ENCODE measurements at regions not wholly inside any gene's neighbourhood (a gene's known extent, or its start where the extent isn't known, plus 50 kb on each side); places are given as distances from the start of the nearest gene placed in this dataset.

DNA sequence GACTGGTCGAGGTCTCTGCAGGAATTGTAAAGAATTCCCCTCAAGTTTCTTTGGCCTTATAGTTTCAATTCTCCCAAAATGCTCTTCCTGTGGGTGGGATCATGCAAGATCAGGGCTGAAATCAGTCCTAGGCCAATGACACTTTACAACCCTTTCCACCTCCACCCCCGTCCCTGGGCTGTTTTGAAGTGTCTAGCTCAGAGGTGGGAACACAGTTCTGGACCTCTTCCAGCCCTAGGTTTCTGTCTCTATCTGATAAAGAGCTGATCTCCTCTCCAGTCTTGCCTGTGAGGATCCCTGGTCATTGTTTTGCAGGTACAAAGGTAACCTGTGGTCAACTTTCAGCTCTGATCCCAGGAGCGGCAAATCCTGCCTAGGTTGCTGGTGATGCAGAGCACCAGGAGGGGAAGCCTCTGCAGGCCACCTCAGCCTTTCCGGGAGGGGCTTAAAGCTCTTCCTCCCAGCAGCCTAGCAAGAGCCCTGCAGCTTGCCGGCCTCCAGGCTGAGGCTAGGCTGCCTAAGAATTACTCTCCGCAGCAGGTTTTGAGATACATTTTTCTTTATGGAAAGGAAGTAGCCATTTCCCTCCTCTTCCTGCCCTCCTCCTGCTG, 69.8 kb upstream of the WIPF1 start:
- no peak for DNase-seq

DNA sequence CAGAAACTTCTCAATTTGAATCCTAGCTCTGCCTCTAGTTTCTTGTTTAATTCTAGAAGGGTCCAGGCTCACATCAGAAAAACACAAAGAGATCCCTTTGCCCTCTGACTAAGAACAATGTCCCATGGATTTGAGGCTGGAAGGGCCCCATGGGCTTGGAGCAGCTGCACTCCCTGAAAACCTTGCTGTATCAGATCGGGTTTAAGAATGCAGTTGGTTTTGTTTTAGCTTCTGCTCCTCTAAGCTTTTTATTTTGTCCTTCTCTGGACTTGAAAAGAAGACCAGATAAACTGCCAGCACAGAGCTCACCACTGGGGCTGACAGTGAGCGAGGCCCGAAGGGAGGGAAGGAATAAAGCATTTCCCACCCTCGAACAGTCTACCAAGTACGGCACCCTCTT, 69.2 kb upstream of the WIPF1 start:
- DNase-seq: no peak

DNA sequence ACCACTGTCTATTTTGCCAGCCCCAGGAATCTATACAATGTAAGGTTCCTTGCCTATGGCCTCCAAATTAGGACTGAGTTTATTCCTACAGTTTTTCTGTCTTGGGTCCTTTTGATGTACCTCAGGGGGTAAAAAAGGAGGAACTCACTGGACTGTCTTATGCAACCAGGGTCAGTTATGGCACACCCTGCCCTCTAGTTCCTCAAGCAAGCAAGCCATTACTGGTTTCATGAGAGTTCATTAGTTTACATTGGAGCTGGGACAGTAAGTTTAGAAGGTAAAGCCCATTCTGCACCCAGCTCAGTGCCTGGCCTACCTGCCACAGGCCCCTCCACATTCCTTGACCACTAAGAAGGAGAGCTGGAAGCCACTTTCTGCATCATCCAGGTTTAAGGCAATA, 68.7 kb upstream of the WIPF1 start:
- no peak for DNase-seq

DNA sequence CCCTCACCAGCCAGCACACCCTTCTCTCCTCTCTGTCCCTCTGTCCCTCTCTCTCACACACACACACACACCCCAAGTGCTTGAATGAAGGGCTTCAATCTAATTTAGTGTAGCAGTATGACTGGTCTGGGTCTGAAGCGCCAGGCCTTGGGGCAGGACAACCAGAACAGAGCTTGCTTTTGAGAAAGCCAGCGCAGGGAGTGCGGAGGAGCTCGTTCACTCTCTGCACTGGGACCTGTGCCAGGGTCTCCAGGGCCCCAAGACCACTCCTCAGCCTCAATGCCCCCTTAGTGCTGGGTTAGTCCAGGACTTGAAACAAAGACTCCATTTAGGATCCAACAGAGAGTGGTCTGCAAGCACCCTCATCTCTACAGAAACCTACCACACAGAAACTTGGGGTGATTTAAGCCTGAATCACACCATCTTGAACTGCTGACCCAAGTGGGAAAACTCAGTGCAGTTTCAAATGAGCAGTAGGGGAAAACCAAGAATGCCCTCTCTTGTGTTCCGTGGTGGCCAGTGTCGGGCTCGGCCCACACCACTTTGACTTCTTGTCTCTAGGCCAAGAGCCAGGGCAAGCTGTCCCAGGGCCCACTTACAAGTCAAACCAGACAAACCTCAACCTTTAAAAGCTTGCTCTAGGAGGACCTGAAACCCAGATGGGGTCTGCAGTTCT, 66.6 kb upstream of the WIPF1 start:
- no peak for DNase-seq

DNA sequence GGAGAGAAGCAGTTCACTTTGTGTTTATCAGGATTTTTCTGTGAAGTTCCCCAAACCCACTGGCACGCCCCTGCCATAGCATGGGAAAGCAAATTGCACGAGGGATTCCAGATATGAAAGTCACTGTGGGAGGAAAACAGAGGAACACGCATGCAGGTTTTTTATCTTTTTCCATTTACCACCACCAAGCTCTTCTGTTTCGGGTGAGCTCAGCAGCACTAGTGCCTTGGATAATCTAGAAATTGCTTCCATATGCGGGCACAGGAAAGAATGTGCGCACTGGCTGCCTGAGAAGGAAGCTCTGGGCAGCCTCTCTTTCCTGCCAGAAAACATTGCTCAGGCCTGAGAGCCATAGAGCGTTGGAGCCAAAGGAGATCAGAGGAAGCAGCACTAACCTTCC, 65.9 kb upstream of the WIPF1 start:
- no peak for DNase-seq

DNA sequence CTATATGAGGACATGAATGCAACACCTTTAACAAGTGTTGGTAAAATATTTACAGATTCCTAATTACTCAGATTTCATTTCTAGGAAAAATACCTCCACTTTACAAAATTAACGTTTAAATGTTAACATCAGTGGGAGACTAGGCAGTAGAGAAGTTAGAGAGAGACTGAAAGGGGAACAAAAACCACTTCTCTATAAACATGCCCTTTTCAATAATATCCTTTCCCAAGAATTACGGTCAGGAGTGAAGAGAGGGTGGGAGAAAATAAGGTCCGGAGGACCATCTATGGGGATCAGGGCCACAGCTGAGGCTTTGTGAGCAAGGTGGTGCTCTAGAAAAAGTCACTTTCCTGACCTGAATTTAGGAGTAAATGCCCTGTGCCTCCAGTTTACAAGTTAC, 65.3 kb upstream of the WIPF1 start:
- no peak for DNase-seq

DNA sequence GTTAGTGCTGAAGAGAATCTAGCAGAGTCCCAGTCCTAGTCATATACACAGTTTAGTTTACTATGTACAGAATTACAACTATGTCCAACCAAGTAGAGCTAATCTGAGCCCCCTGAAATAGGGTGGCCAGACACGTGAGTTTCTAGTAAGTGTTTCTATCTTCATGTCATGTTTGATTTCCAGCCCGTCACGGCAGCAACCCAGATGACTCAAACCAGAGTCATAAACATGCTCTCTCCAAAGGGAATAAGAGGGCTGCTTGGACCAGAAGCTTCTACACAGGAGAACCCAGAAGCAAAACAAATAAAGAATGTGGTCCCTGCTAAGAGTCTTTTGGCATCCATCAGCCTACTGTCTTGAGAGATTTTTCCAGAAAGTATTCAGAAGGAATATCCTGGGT, 64.9 kb upstream of the WIPF1 start:
- DNase-seq: no peak

DNA sequence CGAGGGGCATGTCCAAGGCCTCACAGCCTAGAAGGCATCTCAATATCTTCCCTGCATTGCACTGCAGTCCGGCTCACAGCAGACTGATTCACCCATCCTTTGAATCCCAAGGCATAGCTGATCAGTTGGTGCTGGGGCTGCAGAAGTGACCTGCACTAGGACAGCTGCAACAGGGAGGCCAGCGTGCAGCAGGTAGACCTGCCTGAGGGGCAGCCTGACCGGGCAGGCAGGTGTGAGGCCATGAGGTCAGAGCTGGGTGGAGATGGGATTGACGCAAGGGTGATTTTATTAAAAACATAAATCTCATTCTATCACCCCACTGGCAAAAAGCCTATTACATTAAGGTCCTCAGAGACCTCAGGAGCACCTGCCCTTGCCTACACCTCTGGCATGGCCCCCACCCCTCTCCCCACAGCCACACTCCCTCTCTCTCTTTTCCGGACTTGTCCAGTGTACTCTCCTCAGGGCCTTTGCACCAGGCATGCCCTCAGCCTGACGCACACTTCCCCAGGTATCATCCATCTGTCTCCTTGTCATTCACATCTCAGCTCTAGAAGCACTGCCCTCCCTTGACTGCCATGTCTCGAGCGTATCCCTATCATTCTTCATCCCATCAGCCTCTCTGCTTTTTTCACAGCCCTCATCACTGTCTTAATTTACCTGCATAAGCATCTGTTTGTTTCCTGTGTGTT, 63.5 kb upstream of the WIPF1 start:
- DNase-seq: no peak

DNA sequence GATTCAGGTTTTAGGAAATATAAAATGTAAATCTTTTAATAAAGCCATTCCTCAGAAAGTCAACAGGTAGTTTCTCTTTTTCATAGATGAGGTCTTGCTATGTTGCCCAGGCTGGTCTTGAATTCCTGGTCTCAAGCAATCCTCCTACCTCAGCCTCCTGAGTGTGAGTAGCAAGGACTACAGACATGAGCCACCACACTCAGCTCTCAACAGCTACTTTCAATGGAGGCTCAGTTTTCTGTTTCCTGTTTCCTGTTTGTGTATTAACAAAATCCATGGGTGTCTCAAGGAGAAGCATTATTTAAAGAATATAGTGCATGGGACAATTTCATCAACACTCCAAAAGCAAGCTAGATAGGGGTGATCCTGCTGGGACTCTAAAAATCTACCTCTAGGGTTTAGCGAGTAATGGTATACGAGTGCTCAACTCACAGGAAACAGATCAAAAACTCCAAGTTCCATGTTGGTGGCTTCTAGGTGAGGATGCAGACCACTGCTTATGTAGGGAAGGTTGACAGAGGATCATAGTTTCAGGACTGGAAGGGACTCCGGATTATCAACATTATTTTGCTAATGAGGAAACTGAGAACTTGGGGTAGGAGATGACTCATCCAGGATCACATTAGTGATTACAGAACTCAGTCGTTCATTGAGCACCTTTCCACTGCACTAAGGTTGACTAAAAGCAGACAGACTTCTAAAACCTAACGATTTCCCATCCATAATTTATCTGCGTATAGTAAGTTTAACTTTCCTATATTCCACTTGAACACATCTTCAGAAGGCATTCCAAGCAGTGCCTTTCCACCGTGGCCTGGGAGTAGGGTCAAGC, 61.7 kb upstream of the WIPF1 start:
- no peak for DNase-seq

DNA sequence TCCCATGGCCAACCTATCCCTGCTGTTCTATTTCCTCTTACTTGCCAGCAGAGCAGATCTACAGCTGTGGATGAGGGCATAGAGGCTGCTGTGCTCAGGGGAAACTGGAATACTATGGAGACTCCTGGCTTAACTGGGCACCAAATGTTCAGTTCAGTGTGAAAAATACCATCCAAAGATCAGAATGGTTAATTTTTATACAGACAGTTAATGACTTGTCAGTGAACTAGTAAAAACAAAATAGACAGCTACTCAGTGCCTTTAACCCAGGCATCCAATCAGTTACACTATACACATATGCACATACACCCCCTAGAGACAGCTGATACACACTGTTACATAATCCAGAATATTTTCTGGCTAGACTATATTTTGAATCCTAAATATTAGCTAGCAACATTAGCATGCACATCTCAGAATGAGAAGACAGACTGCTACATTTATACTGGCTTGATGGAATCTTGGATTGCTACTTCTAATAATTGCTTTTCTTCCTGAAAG, 59.1 kb upstream of the WIPF1 start:
- no peak for DNase-seq

DNA sequence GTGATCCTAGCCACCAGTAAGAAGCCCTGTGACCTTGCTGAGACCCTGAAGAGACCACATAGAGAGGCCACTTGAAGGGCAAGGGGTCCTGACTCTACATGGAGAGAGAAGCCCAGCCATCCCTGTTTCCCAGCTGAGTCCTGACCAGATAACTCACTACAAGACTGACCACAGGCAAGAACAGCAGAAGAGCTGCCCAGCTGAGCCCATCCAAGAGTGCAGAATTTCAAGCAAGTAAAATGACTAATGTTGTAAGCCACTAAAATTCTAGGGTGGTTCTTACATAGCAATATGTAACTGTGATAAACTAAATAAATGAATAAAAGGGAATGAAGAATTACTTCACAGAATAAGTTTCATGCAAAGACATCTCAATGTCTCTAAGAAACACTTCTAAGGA, 58.4 kb upstream of the WIPF1 start:
- DNase-seq: no peak

DNA sequence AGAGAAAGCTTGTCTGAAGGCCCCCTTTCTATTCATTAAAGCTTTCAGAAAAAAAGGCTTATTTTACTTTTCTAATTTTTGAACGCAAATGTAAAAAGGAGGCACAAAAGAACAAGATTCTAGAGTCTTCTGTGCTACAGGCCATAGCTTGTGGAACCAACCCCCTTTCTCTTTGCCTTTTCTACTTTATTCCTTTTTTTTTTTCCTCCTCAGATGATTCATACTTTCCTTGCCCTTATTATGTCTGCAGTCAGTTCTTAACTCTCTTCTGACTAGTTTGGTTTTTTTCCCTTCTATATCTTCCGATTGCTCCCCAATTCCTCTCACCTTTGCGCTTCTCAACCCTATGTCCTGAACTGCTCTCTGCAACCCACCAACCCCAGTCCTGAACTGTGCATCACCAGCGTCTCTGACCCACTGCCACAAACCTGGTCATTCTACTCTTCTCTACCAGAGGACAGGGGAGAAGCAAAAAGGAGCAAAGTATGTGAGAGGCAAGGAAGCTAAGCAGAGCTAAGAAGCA, 56.9 kb upstream of the WIPF1 start:
- no peak for DNase-seq

DNA sequence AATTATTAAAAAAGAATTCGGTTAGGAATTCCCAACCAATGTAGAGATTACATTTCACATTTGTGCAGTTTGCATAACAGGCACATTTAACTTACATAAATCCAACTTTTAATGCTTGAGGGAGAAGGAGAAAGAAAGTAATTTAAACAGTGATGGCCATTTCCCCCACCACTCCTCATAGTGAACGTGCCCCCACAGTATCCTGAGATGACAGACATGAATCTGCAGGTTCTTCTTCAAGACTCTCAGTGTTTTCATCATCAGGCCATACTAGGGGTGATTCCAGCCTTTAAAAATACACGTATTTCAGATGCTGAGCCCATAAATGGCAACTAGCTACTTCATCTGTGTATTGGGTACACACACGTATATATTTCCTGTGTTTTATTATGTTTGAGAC, 51.3 kb upstream of the WIPF1 start:
- DNase-seq: no peak

Measured in effector CD8-positive, alpha-beta T cell (primary cell).